ENCODE measurements at regions not wholly inside any gene's neighbourhood (a gene's known extent, or its start where the extent isn't known, plus 50 kb on each side); places are given as distances from the start of the nearest gene placed in this dataset.

DNA sequence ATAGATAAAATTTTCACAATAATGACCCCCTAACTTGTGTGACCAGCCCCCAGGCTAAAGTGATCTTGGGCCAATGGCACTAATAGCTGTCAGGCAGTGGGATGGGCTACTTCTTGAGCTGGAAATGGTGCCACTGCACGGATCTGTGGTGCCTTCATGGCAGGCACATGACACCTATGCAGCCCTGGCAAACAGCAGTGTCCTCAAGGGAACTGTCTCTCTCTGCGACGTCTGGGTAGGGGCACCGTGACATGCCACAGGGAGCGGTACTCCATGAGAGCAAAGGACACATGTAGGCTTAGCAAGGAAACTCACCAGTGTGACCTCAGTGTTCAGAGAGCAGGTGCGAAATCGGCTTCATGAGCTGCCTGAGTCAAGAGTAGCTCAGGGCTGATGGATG is 161.7 kb upstream of the TWIST2 start:
- TF ChIP-seq CTCF (conservative IDR thresholded peaks at IDR 0.05 in 1 of 2, IDR thresholded peaks at IDR 0.05 in 1 of 2; ENCODE audit: low read depth in 1 of 2, low read length in 2 of 2) (no peak), EZH2 (IDR thresholded peaks at IDR 0.05; ENCODE audit: low read length, missing control alignments) (no peak)

Data from fibroblast of lung (primary cell).